Spleen (tissue), 7 donors: ENCODE measurements at regions not wholly inside any gene's neighbourhood (a gene's known extent, or its start where the extent isn't known, plus 50 kb on each side); places are given as distances from the start of the nearest gene placed in this dataset.

Experiments used
- CTCF ChIP-seq, 11 experiments: fragments of 200-600 bp in 7 of 11; fragments of 450-650 bp in 4 of 11; sonication (generic) in 4 of 11; IDR thresholded peaks in 8 of 11; conservative IDR thresholded peaks in 3 of 11; 1 replicate in 7 of 11; 2 replicates in 4 of 11; pipeline versions ENCODE4 v1.4.0 to v1.8.0; 2016 to 2021; ENCODE audit warnings: antibody characterized with exemption in 11 of 11, inconsistent platforms in 4 of 11, mild to moderate bottlenecking in 1 of 11
- POLR2A ChIP-seq, 3 donors: fragments of 450-650 bp; IDR thresholded peaks; one replicate each; pipeline ENCODE4 v1.5.1; 2017; ENCODE audit warnings: antibody characterized with exemption in 3 of 3, mild to moderate bottlenecking in 1 of 3
- POLR2AphosphoS5 ChIP-seq, 3 donors: sonication (generic); formaldehyde crosslinking; IDR thresholded peaks; one replicate each; pipeline ENCODE4 v1.5.1; 2017; ENCODE audit warnings: antibody characterized with exemption in 3 of 3
- donor health status: DM: no; HTN: no; CAD: no; lungs with moderate emphysema.
- donor health status: DM: no; HTN: no; CAD: no.
- donor health status: DM: no; HTN: no; CAD: no.

- TF ChIP-seq POLR2A (IDR thresholded peaks at IDR 0.05) (no peak), CTCF (IDR thresholded peaks at IDR 0.05 in 8 of 11, conservative IDR thresholded peaks at IDR 0.05 in 3 of 11) (no peak), POLR2AphosphoS5 (IDR thresholded peaks at IDR 0.05) (no peak)
Measured at GRCh38 chr5:4252385-4252784, 656.8 kb downstream of the IRX1 start.
